ENCODE measurements at regions not wholly inside any gene's neighbourhood (a gene's known extent, or its start where the extent isn't known, plus 50 kb on each side); places are given as distances from the start of the nearest gene placed in this dataset.

DNA sequence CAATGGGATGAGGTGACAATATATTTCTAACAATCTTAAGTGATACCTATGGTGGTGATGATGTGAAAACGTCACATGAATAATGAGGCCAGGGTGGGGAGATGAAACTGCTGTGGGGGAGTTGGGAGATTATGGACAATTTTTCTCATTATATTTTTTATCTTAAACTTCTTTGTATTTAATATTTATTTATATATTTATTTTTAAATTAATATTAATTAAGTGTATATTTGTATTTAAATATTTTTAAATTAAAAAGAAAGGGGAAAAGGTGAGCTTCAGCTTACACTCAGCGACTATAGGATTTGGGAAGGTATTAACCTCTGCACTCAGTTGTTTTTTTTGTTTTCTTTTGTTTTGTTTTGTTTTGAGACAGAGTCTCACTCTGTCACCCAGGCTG is 158.7 kb downstream of the PSMG1 start:
- no peak for DNase-seq (ENCODE audit: low spot score)

DNA sequence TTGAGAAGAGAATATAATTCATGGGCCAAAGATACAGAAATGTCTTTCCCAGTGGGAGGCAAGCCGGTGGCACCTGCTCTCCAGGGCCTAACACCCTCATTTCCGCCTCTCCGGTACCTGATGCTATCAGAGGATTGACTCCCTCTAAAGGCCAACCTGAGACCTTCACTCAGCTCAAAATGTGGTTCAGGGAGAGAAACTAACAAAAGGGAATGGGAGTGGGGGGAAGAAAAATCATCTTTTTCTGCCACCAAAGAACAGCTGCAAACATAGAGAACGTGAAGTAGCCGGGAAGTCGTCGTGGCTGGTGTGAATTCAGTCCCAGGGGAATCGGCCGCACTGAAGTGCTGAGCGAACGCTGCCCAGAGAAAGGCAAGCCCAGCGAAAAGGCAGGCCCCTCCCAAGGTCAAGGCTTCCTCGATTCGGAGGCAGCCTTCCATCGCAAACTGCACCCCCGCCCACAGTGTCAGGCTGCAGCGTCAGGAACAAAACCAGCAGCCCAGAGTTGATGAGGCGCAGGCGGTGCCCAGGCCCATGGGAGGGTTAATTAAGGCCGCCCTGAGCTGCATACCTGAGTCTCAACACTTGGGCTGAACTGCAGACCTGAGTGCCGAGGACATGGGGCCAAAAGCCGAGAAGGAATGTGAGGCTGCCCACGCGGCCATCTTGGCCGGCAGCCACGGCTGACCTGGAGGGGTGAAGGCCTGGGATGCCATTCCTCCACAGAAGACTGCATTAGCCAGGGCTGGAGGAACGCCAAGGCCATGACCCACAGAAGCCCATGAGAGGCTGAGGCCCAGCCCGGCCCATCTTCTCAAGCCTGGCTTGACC is 160.2 kb downstream of the PSMG1 start:
- DNase-seq (ENCODE audit: low spot score) = no peak

GRCh38 chr21:39022466-39022862 is 160.8 kb downstream of the PSMG1 start:
- no peak for DNase-seq (ENCODE audit: low spot score)

DNA sequence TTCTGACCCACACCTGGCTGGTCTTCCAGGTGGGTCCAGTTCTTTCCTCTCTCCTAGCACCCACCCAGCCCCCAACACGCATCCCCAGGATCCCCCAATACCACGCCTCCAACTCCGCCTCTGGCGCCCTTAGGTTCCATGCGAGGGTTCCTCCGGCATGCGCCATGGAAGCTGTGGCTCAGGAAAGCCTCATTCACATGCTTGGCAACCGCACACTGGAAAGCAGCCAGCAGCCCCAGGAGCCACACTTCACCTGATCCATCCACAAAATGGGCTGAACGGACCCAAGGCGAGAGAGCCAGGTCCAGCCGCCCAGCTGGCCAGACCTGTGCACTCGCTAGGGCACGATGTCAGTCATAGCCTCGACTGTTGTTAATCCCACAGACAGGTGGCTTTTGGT is 161.2 kb downstream of the PSMG1 start:
- DNase-seq (ENCODE audit: low spot score) = no peak

- no peak for DNase-seq (ENCODE audit: low spot score)
These were observed 161.8 kb downstream of the PSMG1 start for GRCh38 chr21:39021478-39021832.

DNA sequence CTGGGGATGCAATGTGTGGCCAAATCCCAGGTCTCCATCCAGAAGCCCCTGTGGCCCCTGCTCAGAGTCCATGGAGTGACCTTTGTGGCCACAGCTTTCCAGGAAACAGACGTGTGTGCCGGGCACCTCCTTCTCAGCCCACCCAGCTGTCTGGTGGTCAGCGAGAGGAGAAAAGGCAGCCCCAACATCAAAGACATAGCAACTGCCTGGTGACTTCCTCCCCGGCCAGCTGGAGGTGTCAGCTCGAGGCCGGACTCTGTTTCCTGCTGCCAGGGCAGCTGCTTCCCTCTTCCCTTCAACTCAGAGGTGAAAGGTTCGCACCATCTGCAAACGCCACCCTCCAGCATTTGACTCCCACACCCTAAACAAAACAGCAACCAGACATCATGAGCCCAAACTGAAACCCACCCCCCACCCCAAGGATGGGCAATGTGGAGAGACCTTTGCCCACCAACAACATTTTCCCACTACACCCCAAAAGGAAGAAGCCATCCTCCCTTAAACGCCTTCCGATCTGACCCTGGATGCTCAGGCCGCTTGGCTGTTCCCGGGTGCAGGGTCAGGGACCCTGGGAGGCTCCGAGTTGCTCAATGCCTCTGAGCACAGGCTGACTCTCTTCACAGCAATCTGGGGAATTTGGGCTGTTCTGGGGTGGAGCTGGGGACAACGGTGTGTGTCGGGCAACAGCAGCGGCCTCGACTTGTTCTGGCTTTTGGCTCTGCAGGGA is 162.3 kb downstream of the PSMG1 start:
- no peak for DNase-seq (ENCODE audit: low spot score)

- DNase-seq (ENCODE audit: low spot score) = no peak
These were observed 164.5 kb downstream of the PSMG1 start for GRCh38 chr21:39018730-39019129.

- DNase-seq (ENCODE audit: low spot score) = peak; percentile 74
These were observed 166.4 kb downstream of the PSMG1 start for GRCh38 chr21:39016740-39017315.

DNA sequence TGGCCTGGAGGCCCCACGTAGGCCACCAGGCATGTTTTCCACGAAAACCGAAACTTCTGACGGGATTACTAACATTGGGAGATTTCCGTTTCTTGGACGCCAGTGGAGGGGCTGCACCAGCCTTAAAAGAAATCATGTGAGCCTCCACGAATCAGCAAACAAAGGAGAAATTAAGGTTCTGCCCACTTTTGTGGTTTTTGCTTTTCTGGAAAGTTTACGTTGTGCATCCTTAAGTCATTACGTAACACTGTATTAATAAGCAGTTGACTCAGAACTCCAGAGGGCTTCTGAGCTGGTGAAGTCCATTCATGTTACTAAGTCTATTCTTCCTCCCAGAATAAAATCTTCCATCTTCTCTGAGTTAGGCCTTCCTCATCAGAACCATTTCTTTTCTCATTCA is 168.5 kb downstream of the PSMG1 start:
- DNase-seq (ENCODE audit: low spot score) = no peak

DNA sequence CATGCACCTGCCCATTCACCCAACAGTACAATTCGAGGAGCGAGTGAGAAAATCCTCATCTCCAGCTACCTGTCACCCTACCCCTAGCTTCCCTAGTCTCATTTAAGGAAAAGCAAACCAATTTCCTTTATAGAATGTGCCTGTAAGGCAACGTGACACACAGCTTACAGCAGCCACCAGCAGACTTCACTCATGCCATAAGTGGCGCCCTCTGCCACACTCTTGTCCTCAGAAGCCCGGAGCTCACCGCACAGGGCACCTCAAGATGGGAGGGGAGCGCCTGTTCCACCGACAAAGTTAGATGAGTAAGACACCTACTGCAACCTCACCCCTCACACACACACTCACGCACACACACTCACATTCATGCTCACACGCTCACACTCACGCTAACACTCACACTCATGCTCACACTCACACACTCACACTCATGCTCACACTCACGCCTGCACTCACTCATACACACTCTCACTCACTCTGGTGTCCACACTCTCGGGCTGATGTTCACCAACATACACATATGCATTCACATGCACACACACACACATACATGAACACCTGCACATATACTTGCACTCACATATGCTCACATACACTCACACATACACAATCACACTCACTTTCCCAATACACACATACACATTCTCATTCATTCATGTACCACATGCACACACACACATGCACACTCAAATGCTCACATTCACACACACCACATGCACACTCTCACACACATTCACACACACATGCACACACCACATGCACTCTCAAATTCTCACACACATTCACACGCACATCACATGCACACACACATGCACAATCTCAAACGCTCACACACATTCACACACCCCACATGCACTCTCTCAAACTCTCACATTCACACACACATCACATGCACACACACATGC is 170.7 kb downstream of the PSMG1 start:
- no peak for DNase-seq (ENCODE audit: low spot score)

DNA sequence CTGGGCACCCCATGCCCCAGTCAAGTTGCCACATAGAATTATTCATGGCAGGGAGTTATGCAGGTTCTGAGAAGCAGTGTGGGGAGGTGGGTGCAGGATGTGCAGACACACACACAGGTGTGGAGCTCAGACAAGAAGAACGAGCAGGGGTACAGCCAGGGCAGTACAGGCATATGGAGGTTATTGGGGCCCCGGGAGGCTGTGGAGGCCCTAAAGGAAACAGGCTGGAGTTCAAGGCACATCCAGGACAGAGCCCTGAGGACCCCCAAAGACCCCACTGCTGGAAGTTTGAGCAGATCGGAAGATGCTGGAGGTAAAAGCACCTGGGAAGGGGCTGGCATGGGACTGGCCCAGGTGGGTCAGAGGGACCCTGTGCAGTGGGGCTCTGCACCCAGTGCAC is 171.3 kb downstream of the PSMG1 start:
- no peak for DNase-seq (ENCODE audit: low spot score)

- DNase-seq (ENCODE audit: low spot score) = no peak
These were observed 172.4 kb downstream of the PSMG1 start for GRCh38 chr21:39010629-39011404.

GRCh38 chr21:39009587-39010225 is 173.5 kb downstream of the PSMG1 start:
- no peak for DNase-seq (ENCODE audit: low spot score)

- no peak for DNase-seq (ENCODE audit: low spot score)
These were observed 175.3 kb downstream of the PSMG1 start for GRCh38 chr21:39007985-39008384.

GRCh38 chr21:39007532-39007931 is 175.7 kb downstream of the PSMG1 start:
- no peak for DNase-seq (ENCODE audit: low spot score)

GRCh38 chr21:39006571-39007311 is 176.5 kb downstream of the PSMG1 start:
- peak; percentile 74 for DNase-seq (ENCODE audit: low spot score)

- no peak for DNase-seq (ENCODE audit: low spot score)
These were observed 177.8 kb downstream of the PSMG1 start for GRCh38 chr21:39005502-39005787.

GRCh38 chr21:39004634-39005501 is 178.4 kb downstream of the PSMG1 start:
- peak; percentile 75 for DNase-seq (ENCODE audit: low spot score)

DNA sequence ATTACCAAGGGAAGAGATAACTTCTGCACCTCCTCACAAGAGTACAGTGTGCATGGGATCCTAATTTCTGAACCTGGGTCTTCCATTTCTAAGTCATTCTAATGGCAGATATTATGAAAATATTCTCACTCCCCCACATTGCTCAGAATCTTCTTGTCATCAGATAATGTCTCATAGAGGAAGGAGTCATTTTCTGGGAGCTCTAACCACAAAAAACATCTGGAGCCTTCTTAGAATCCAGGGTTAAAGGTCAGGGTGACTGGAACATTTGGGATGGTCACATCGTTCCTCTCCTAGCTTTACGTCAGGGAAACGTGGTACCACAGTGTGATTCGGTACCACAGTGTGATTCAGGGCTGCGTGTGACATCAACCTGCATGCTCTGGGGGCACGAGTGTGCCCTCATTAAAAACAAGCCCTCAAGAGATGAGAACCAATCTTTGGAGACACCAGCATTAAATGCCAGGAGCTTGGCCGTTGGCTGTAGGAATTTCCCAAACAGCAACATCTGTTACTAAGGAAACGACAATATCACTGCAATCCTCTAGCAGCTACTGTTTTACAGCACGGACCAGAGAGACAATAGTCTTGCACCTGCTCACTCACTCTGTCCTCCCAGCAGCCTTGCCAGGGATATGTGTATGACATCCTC is 179.1 kb downstream of the PSMG1 start:
- DNase-seq (ENCODE audit: low spot score) = no peak
